ENCODE measurements at regions not wholly inside any gene's neighbourhood (a gene's known extent, or its start where the extent isn't known, plus 50 kb on each side); places are given as distances from the start of the nearest gene placed in this dataset.

DNA sequence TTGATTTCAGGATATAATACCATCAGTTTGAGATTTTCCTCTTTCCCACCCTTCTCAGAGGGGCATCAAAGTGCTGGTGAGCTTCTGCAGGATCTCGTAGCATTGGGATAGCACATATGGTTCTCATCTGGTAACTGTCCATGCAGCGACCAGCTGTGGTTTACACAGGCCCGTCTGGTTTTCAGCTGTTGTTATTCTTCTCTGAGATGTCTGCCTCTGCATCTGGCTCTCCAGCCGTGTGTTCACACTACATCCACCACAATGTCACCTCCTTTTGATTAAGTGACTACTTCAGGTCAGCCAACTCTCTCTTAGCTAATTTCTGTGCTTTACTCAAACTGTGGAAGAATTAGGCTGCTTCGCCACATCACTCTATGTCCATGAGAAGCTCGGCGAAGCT is 676.7 kb upstream of the TENM3 start:
- Histone ChIP-seq H3K27ac (ENCODE audit: low read depth in 1 of 2, low read length in 2 of 2) (no peak overlapping the region), H3K4me2 (replicated peaks; ENCODE audit: extremely low read depth, low read length, poor library complexity, severe bottlenecking) (no peak overlapping the region), H3K27me3 (ENCODE audit: control insufficient read depth in 2 of 2, insufficient read depth in 2 of 2, low read length in 2 of 2) (no peaks in the 10 kb centered on the region), H4K20me1 (ENCODE audit: insufficient read depth, low read length) (no peaks in the 10 kb centered on the region), H2AFZ (ENCODE audit: insufficient read depth, low read depth, low read length, poor library complexity, severe bottlenecking) (no peak overlapping the region), H3K4me3 (replicated peaks in 1 of 3; ENCODE audit: low read depth in 2 of 3, low read length in 3 of 3) (no peak overlapping the region), H3K79me2 (ENCODE audit: insufficient read depth, low read length) (no peaks in the 10 kb centered on the region), H3K9me3 (replicated peaks in 1 of 2; ENCODE audit: control insufficient read depth in 1 of 2, insufficient read depth in 1 of 2, low read length in 2 of 2) (no peaks in the 10 kb centered on the region), H3K36me3 (replicated peaks in 1 of 2; ENCODE audit: control insufficient read depth in 1 of 2, insufficient read depth in 2 of 2, low read length in 2 of 2) (no peaks in the 10 kb centered on the region), H3K4me1 (ENCODE audit: control insufficient read depth in 1 of 2, insufficient read depth in 2 of 2, low read length in 2 of 2) (no peaks in the 10 kb centered on the region), H3K9ac (ENCODE audit: insufficient read depth, low read length, poor library complexity, severe bottlenecking) (no peak overlapping the region)
- 75% methylated on average over 6 of the region's 7 CpGs for WGBS (ENCODE audit: insufficient coverage)
- peaks cover 0 to 3% (median 0%) of the 10 kb centered on the region in 3 donors for H3K27me3 Mint-ChIP-seq (ENCODE audit: low read depth in 3 of 3)
- intact Hi-C loops (cut with micrococcal nuclease): no loop called here
- no peak overlapping the region for H3K4me3 Mint-ChIP-seq
- no peak overlapping the region for H3K27ac Mint-ChIP-seq
- H3K36me3 Mint-ChIP-seq: no peaks in the 10 kb centered on the region
- no peaks in the 10 kb centered on the region for H3K4me1 Mint-ChIP-seq
- H3K9me3 Mint-ChIP-seq: peaks cover 0 to 2% (median 0%) of the 10 kb centered on the region in 7 donors
- TF ChIP-seq, protein P1, sequence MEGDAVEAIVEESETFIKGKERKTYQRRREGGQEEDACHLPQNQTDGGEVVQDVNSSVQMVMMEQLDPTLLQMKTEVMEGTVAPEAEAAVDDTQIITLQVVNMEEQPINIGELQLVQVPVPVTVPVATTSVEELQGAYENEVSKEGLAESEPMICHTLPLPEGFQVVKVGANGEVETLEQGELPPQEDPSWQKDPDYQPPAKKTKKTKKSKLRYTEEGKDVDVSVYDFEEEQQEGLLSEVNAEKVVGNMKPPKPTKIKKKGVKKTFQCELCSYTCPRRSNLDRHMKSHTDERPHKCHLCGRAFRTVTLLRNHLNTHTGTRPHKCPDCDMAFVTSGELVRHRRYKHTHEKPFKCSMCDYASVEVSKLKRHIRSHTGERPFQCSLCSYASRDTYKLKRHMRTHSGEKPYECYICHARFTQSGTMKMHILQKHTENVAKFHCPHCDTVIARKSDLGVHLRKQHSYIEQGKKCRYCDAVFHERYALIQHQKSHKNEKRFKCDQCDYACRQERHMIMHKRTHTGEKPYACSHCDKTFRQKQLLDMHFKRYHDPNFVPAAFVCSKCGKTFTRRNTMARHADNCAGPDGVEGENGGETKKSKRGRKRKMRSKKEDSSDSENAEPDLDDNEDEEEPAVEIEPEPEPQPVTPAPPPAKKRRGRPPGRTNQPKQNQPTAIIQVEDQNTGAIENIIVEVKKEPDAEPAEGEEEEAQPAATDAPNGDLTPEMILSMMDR (IDR thresholded peaks at IDR 0.05): no peak
- no peak for DNase-seq

DNA sequence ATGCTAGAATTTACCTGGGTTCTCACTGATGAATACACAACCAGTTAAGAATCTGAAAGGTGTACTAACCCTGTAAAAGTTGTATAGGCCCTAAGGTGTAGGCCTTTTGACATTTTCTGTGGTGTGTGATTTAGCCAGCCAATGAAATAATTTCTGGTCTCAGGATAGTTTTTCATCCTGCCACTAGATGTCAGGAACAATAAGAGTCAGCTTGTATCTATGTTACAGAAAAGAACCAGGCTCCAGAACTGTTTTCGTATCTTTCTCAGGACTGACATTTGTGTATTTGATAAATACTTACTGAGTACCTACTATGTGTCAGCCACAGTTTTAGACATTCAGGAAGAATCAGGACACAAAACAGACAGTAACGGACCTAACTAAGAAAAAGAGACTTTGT is 673.6 kb upstream of the TENM3 start:
- TF ChIP-seq, protein P1 (IDR thresholded peaks at IDR 0.05): no peak
- no peaks in the 10 kb centered on the region for H3K9me3 Mint-ChIP-seq
- H3K9ac ChIP-seq (ENCODE audit: insufficient read depth, low read length, poor library complexity, severe bottlenecking): no peak overlapping the region
- H3K27ac ChIP-seq (ENCODE audit: low read depth in 1 of 2, low read length in 2 of 2): no peak overlapping the region
- DNase-seq: no peak
- intact Hi-C loops (cut with micrococcal nuclease): no loop called here
- H3K4me2 ChIP-seq (replicated peaks; ENCODE audit: extremely low read depth, low read length, poor library complexity, severe bottlenecking): no peak overlapping the region
- no peaks in the 10 kb centered on the region for H3K79me2 ChIP-seq (ENCODE audit: insufficient read depth, low read length)
- no peak overlapping the region for H2AFZ ChIP-seq (ENCODE audit: insufficient read depth, low read depth, low read length, poor library complexity, severe bottlenecking)
- no peak overlapping the region for H3K27ac Mint-ChIP-seq
- WGBS (ENCODE audit: insufficient coverage): no CpG with 5 or more reads among the region's 2 CpGs
- no peaks in the 10 kb centered on the region for H3K36me3 Mint-ChIP-seq
- H3K36me3 ChIP-seq (replicated peaks in 1 of 2; ENCODE audit: control insufficient read depth in 1 of 2, insufficient read depth in 2 of 2, low read length in 2 of 2): no peaks in the 10 kb centered on the region
- no peak overlapping the region for H3K4me3 ChIP-seq (replicated peaks in 1 of 3; ENCODE audit: low read depth in 2 of 3, low read length in 3 of 3)
- no peaks in the 10 kb centered on the region for H3K27me3 ChIP-seq (ENCODE audit: control insufficient read depth in 2 of 2, insufficient read depth in 2 of 2, low read length in 2 of 2)
- no peaks in the 10 kb centered on the region for H3K4me1 ChIP-seq (ENCODE audit: control insufficient read depth in 1 of 2, insufficient read depth in 2 of 2, low read length in 2 of 2)
- H3K4me1 Mint-ChIP-seq: no peaks in the 10 kb centered on the region
- no peak overlapping the region for H3K4me3 Mint-ChIP-seq
- peaks cover 0 to 2% (median 0%) of the 10 kb centered on the region in 3 donors for H3K27me3 Mint-ChIP-seq (ENCODE audit: low read depth in 3 of 3)
- no peaks in the 10 kb centered on the region for H3K9me3 ChIP-seq (replicated peaks in 1 of 2; ENCODE audit: control insufficient read depth in 1 of 2, insufficient read depth in 1 of 2, low read length in 2 of 2)
- H4K20me1 ChIP-seq (ENCODE audit: insufficient read depth, low read length): no peaks in the 10 kb centered on the region

Measured in CD14-positive monocyte (primary cell).